Stimulated activated CD8-positive, alpha-beta memory T cell treated with anti-CD3 and anti-CD28 coated beads, Interleukin-12 subunit alpha, Interleukin-12 subunit beta, amount 100 ng/mL, for 4 hours (primary cell): ENCODE measurements at regions not wholly inside any gene's neighbourhood (a gene's known extent, or its start where the extent isn't known, plus 50 kb on each side); places are given as distances from the start of the nearest gene placed in this dataset.
"Not testable (repeated sequence)": the region's sequence is repeated elsewhere in the genome, so short reads cannot be mapped to it uniquely, and the experiment has no call there.

Experiments
- DNase-seq: peaks from one replicate; pipeline ENCODE4 v3.0.0-alpha.2; 2020; ENCODE audit warnings: low read depth

GRCh38 chr21:6556516-6556915 lies 3964.9 kb upstream of the TPTE start:
- not testable (repeated sequence) for DNase-seq

DNA sequence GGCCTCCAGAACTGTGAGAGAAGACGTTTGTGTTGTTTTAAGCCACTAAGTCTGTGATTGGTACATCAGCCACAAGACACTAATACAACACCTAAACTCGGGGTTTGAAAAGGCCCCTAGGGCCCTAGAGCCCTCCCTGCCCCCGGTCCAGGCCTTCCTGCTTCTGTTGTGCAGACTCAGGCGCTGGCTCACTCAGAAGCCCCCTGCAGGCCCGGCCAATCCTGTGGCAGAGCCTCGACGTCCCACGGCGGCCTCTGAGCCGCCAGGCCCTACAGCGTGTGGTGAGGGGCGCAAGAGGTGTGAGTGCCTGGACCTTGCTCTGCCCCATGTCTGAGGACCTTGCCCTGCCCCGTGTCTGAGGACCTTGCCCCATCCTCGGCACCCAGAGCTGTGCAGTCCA lies 3964.0 kb upstream of the TPTE start:
- not testable (repeated sequence) for DNase-seq

DNA sequence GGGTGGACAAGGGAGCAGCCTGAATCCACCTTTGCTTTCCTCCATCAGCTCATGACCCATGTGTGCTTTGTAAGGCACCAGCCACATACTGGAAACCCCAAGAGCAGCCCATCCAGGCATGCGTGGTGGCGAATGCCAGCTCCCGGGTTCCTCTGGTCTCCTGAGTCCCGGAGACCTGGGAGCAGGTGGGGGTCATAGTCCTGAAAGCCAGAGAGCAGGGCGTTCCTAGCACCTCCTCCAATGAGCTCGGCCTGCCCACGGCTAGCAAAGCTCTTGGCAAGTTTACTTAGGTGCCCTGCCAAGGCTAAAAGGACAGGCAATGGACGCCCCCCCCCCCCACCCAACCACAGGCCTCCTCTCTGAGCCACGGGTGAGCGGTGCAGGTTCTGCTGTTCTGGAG lies 3960.2 kb upstream of the TPTE start:
- not testable (repeated sequence) for DNase-seq

- DNase-seq: not testable (repeated sequence)
Measured at GRCh38 chr21:6561578-6561977, 3959.8 kb upstream of the TPTE start.

DNA sequence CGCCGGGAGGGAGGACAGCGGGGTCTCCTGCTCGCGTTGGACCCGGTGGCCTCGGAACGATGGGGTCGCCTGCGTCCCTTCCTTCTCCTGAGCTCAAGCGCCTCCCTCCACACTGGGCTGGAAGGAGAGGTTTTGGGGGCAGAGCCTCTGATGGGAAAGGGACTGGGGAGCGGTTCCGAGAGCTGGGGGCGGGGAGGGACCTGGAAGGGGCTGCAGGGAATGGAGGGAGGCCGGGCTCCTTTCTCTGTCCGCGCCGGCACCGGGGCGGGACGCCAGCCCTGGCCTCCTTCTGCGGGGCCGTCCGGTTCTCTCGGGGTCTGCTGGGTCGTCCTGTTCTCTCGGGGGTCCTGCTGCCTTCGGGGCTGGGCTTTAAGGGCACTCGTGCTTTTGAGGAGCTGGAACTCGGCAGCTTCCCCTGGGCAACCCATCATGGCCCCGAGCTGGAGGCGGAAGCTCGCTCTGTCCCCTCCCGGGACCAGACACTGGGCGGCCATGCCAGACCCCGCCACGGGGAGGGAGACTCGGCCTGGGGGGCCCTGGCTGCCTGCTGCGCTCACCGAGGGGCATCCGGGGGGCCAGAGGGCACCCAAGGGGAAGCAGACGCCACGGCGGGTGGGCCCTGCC lies 3956.7 kb upstream of the TPTE start:
- not testable (repeated sequence) for DNase-seq

DNA sequence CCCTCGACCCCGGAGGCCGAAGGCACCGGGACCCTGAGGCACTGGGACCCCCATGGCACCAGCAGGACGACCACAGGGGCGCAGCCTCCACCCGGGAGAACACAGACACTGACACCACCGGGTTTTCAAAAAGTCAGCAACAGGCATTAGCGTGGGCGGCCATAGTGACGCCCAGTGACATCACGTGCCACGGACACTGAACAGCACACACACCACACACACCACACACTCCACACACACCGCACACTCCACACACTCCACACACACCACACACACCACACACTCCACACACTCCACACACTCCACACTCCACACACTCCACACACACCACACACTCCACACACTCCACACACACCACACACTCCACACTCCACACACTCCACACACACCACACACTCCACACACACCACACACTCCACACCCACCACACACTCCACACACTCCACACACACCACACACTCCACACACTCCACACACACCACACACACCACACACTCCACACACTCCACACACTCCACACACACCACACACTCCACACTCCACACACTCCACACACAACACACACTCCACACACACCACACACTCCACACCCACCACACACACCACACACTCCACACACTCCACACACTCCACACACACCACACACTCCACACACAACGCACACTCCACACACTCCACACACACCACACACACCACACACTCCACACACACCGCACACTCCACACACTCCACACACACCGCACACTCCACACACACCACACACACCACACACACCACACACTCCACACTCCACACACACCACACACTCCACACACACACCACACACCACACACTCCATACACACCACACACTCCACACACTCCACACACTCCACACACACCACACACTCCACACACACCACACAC lies 3955.9 kb upstream of the TPTE start:
- not testable (repeated sequence) for DNase-seq

DNA sequence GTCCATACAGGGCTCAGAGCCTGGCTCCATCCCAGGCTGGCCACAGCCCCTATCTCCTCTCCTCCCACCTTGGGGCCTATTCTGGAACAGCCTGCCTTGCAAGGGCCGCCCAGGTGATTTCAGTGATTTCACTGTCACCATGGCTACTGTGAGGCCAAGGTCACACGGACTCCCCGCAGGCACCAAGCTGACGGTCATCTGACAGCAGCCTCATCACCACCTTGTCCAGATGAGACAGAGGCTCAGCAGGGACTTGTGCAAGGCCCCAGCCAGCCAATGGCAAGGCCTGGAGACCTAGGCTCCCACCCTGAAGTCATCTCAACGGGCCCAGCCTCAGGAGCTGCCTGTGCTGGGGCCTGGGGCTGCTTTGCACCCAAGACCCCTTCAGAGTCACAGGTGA lies 3953.8 kb upstream of the TPTE start:
- not testable (repeated sequence) for DNase-seq

DNA sequence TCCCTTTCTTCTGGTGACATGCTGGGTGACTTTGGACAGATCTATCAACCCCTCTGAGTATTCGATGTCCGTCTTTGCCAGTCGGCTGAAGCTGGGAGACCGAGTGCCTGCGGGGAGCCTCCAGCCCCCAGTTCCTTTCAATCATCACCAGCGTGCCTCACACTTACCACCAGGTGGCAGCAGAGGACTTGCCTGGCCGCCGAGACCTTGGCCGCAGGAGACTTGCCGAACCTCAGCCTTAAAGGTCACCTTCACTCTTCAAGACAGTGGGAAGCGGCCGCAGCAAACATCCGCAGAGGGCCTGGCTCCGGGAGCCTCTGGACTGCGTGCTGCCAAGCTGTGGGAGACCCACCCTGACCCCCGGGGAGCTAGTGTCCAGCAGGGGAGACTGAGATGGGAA lies 3952.2 kb upstream of the TPTE start:
- not testable (repeated sequence) for DNase-seq

DNA sequence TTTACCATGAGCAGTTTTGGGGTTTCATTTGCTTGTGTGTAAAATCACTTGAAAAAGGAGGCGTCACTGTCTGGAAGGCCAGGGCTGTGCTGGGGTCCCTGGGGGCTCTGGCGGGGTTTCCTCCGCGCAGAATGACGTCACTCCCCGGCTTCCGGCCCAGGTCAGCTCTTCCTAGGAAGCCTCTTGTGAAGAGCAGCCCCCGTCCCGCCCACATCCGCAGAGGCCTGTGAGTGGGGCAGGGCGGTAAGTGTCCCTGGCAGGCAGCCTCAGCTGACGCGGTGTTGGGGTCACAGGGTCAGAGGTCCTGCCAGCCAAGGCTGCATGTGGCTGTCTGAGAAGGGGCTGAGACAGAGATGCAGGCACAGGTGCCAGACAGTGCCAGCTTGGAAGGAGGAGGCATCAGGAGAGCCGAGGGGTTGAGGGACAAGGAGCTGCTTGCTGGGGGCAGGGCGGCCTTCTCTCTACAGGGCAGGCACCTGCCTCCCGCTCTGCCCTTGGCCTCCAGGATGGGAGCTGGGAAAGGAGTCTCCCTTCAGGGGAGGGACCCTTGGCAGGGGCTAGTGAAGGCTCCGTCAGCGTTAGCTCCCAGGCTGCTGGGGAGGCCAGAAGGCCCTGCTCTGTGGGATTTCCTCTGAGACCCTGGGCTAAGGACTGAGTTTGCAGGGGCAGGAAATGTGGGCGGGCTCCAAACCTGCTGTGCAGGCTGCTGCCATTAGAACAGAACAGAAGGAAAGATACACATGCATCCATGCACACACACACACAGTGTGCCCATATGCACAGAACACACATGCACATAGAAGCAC lies 3951.6 kb upstream of the TPTE start:
- not testable (repeated sequence) for DNase-seq

- DNase-seq: not testable (repeated sequence)
Measured at GRCh38 chr21:6570700-6571368, 3950.5 kb upstream of the TPTE start.

GRCh38 chr21:6573576-6573975 lies 3947.8 kb upstream of the TPTE start:
- not testable (repeated sequence) for DNase-seq

DNA sequence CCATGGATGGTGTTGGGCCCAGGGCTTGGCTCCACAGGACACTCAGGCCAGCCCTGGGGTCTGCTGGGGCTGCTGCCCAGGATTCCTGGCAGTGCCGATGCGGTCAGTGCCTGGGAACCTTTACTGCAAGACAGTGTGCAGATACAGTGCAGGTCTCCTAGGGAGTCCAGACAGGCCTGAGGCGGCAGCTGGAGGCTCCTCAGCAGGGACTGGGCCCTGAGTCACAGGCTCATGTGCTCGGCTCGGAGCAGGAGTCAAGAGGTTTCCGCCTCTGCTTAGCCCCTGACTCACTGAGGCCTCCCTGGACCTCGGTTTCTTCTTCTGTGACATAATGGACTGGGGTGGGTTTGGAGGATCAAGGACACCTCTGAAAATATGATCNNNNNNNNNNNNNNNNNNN lies 3941.6 kb upstream of the TPTE start:
- DNase-seq: not testable (repeated sequence)
